WTC11 (cell line): ENCODE measurements at regions not wholly inside any gene's neighbourhood (a gene's known extent, or its start where the extent isn't known, plus 50 kb on each side); places are given as distances from the start of the nearest gene placed in this dataset.

ENCODE experiments used
- ATAC-seq: fragments of 200-7000 bp; cut with Tn5 transposase; 2 replicates; pipeline ENCODE4 v1.10.0; 2021; ENCODE audit warnings: mild to moderate bottlenecking, moderate library complexity
- CTCF ChIA-PET: fragments of 300-600 bp; sonication (Branson Sonifier 250); formaldehyde crosslinking; loops from one replicate; lab custom pipeline; 2021; ENCODE audit warnings: antibody characterized with exemption; lab: Charles Lee
- POLR2A ChIA-PET: fragments of 350-600 bp; sonication (Branson Sonifier 250); formaldehyde crosslinking; loops from one replicate; lab custom pipeline; 2021; ENCODE audit warnings: antibody characterized with exemption; lab: Charles Lee
- DNase-seq: peaks from one replicate; pipeline ENCODE4 v3.0.0; 2021; ENCODE audit warnings: low spot score
- H3K27ac Mint-ChIP-seq: 2 replicates; pipeline ENCODE4 v1.8.0; 2021; ENCODE audit warnings: mixed read lengths
- H3K27me3 Mint-ChIP-seq: 2 replicates; pipeline ENCODE4 v1.8.0; 2021; ENCODE audit warnings: low read depth, mild to moderate bottlenecking, moderate library complexity, mixed read lengths
- H3K36me3 Mint-ChIP-seq: 2 replicates; pipeline ENCODE4 v1.8.0; 2021; ENCODE audit warnings: mixed read lengths
- H3K4me1 Mint-ChIP-seq: 2 replicates; pipeline ENCODE4 v1.8.0; 2022; ENCODE audit warnings: mixed read lengths
- H3K4me3 Mint-ChIP-seq: 2 replicates; pipeline ENCODE4 v1.8.0; 2021; ENCODE audit warnings: mild to moderate bottlenecking, moderate library complexity, mixed read lengths
- H3K9me3 Mint-ChIP-seq: 2 replicates; pipeline ENCODE4 v1.8.0; 2021; ENCODE audit warnings: mixed read lengths
- AR ChIP-seq: fragments of 250-450 bp; sonication (Bioruptor Pico); IDR thresholded peaks from 2 replicates; pipeline ENCODE4 v1.9.0; 2021; ENCODE audit warnings: mild to moderate bottlenecking
- ATF3 ChIP-seq: sonication (generic); formaldehyde crosslinking; conservative IDR thresholded peaks from 2 replicates; pipeline ENCODE4 v1.8.1; 2022; ENCODE audit warnings: mild to moderate bottlenecking, missing genetic modification reagents
- CBFB ChIP-seq: sonication (generic); formaldehyde crosslinking; IDR thresholded peaks from 2 replicates; pipeline ENCODE4 v1.8.1; 2022; ENCODE audit warnings: mild to moderate bottlenecking, low read depth, missing genetic modification reagents
- CTCF ChIP-seq: fragments of 200-600 bp; IDR thresholded peaks from 2 replicates; pipeline ENCODE4 v1.8.0; 2022; ENCODE audit warnings: antibody characterized with exemption
- E2F5 ChIP-seq: sonication (generic); formaldehyde crosslinking; IDR thresholded peaks from 2 replicates; pipeline ENCODE4 v1.8.1; 2022; ENCODE audit warnings: mild to moderate bottlenecking, moderate library complexity, missing genetic modification reagents
- ELF4 ChIP-seq: sonication (generic); formaldehyde crosslinking; IDR thresholded peaks from 2 replicates; pipeline ENCODE4 v1.8.1; 2022; ENCODE audit warnings: low read depth, mild to moderate bottlenecking, moderate library complexity, missing genetic modification reagents
- ETV6 ChIP-seq: sonication (generic); formaldehyde crosslinking; IDR thresholded peaks from 2 replicates; pipeline ENCODE4 v1.8.1; 2022; ENCODE audit warnings: mild to moderate bottlenecking, missing genetic modification reagents
- GRHL2 ChIP-seq: fragments of 250-450 bp; sonication (Bioruptor Pico); IDR thresholded peaks from 2 replicates; pipeline ENCODE4 v1.8.0; 2022; ENCODE audit warnings: mild to moderate bottlenecking, moderate library complexity; ENCODE audit not compliant: insufficient replicate concordance, severe bottlenecking
- HMGXB4 ChIP-seq: sonication (generic); formaldehyde crosslinking; IDR thresholded peaks from 2 replicates; pipeline ENCODE4 v1.8.1; 2023; ENCODE audit warnings: mild to moderate bottlenecking, moderate library complexity, missing genetic modification reagents
- JUN ChIP-seq: sonication (generic); formaldehyde crosslinking; IDR thresholded peaks from 2 replicates; pipeline ENCODE4 v1.8.0; 2023; ENCODE audit warnings: mild to moderate bottlenecking, missing genetic modification reagents
- MLX ChIP-seq: sonication (generic); formaldehyde crosslinking; IDR thresholded peaks from 2 replicates; pipeline ENCODE4 v1.8.1; 2023; ENCODE audit warnings: mild to moderate bottlenecking, missing genetic modification reagents, moderate library complexity
- MXD4 ChIP-seq: fragments of 250-450 bp; sonication (Bioruptor Pico); IDR thresholded peaks from 2 replicates; pipeline ENCODE4 v1.8.0; 2021; ENCODE audit warnings: mild to moderate bottlenecking, moderate library complexity, borderline replicate concordance
- NFE2L1 ChIP-seq: sonication (generic); formaldehyde crosslinking; IDR thresholded peaks from 2 replicates; pipeline ENCODE4 v1.8.1; 2023; ENCODE audit warnings: missing genetic modification reagents
- PRDM15 ChIP-seq: sonication (generic); formaldehyde crosslinking; IDR thresholded peaks from 2 replicates; pipeline ENCODE4 v1.8.0; 2022; ENCODE audit warnings: missing genetic modification reagents
- RORB ChIP-seq: fragments of 250-450 bp; sonication (Bioruptor Pico); IDR thresholded peaks from 2 replicates; pipeline ENCODE4 v1.9.0; 2021; ENCODE audit warnings: mild to moderate bottlenecking
- STAT6 ChIP-seq: sonication (generic); formaldehyde crosslinking; conservative IDR thresholded peaks from 2 replicates; pipeline ENCODE4 v1.8.1; 2023; ENCODE audit warnings: mild to moderate bottlenecking, low read depth, missing genetic modification reagents, moderate library complexity
- TP53 ChIP-seq: sonication (generic); formaldehyde crosslinking; IDR thresholded peaks from 2 replicates; pipeline ENCODE4 v1.8.1; 2023; ENCODE audit warnings: mild to moderate bottlenecking, missing genetic modification reagents
- ZMAT4 ChIP-seq: fragments of 250-450 bp; sonication (Bioruptor Pico); IDR thresholded peaks from 2 replicates; pipeline ENCODE4 v1.9.0; 2021; ENCODE audit warnings: mild to moderate bottlenecking
- ZNF121 ChIP-seq: sonication (generic); formaldehyde crosslinking; IDR thresholded peaks from 2 replicates; pipeline ENCODE4 v1.8.0; 2023; ENCODE audit warnings: missing genetic modification reagents
- ZNF232 ChIP-seq: sonication (generic); formaldehyde crosslinking; IDR thresholded peaks from 2 replicates; pipeline ENCODE4 v1.8.0; 2022; ENCODE audit warnings: mild to moderate bottlenecking, missing genetic modification reagents
- ZNF263 ChIP-seq: sonication (generic); formaldehyde crosslinking; IDR thresholded peaks from 2 replicates; pipeline ENCODE4 v1.8.1; 2022; ENCODE audit warnings: low read depth, mild to moderate bottlenecking, moderate library complexity, missing genetic modification reagents

- no peak for TF ChIP-seq STAT6 (CRISPR knock-in tag)
- TF ChIP-seq RORB (CRISPR knock-in tag): no peak
- no peak for TF ChIP-seq CTCF
- no peak for TF ChIP-seq MXD4
- no peak for TF ChIP-seq ATF3 (CRISPR knock-in tag)
- no peak for TF ChIP-seq ZNF263 (CRISPR knock-in tag)
- TF ChIP-seq ZNF121 (CRISPR knock-in tag): no peak
- no peak for TF ChIP-seq ETV6 (CRISPR knock-in tag)
- TF ChIP-seq MLX (CRISPR knock-in tag): no peak
These were observed 77.1 kb downstream of the XCL2 start (continued) for GRCh38 chr1:168466714-168467131.

- ChIA-PET CTCF (interaction anchor here (0.7 kb wide), 1 partner anchor 137 kb away, joined by 3 read pairs; no protein-coding TSS in a partner anchor), POLR2A (no interaction called here)
- Mint-ChIP-seq H3K9me3 (peaks cover 18% of the 10 kb centered on the region), H3K4me1 (peaks cover 36% of the 10 kb centered on the region), H3K27me3 (no peaks in the 10 kb centered on the region), H3K27ac (peak overlapping the region; percentile 34; the same call in 1 of the 2 replicates), H3K36me3 (peaks cover 9% of the 10 kb centered on the region), H3K4me3 (no peak overlapping the region)
- DNase-seq: no peak
- ATAC-seq: no peak
- no peak for TF ChIP-seq TP53 (CRISPR knock-in tag)
- TF ChIP-seq ZNF232 (CRISPR knock-in tag): no peak
- no peak for TF ChIP-seq PRDM15 (CRISPR knock-in tag)
- no peak for TF ChIP-seq E2F5 (CRISPR knock-in tag)
- no peak for TF ChIP-seq CBFB (CRISPR knock-in tag)
- TF ChIP-seq NFE2L1: no peak
- no peak for TF ChIP-seq HMGXB4 (CRISPR knock-in tag)
- TF ChIP-seq JUN: no peak
- TF ChIP-seq AR (CRISPR knock-in tag): no peak
- no peak for TF ChIP-seq ELF4 (CRISPR knock-in tag)
- no peak for TF ChIP-seq ZNF263 (CRISPR knock-in tag)
- TF ChIP-seq GRHL2 (CRISPR knock-in tag): no peak
- TF ChIP-seq ZMAT4 (CRISPR knock-in tag): no peak
These were observed 77.6 kb downstream of the XCL2 start for GRCh38 chr1:168466092-168466713.
